COLO829 (cell line): ENCODE measurements at regions not wholly inside any gene's neighbourhood (a gene's known extent, or its start where the extent isn't known, plus 50 kb on each side); places are given as distances from the start of the nearest gene placed in this dataset.
"Not testable (repeated sequence)": the region's sequence is repeated elsewhere in the genome, so short reads cannot be mapped to it uniquely, and the experiment has no call there.

Experiments used
- DNase-seq: peaks from one replicate; pipeline ENCODE4 v3.0.0; 2012; ENCODE audit warnings: low spot score

DNA sequence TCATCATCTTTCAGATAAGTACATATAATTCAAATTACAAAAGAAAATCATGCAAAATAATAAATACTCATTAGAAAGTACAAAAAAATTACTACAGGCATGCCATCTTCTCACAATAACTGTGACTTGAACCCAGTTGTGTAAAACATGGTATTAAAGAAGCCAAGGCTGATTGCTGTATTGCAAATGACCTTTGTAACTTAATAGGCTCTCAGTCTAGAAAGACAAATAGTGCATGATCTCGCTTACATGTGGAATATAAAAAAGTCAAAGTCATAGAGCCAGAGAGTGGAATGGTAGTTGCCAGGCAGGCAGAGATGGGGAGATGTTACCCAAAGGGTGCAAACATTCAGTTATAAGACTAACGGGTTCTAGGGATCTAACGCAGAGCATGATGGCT is 626.1 kb downstream of the COL12A1 start:
- DNase-seq: no peak

GRCh38 chr6:74579047-74579446 is 626.8 kb downstream of the COL12A1 start:
- DNase-seq: no peak

GRCh38 chr6:74578339-74578738 is 627.5 kb downstream of the COL12A1 start:
- peak; percentile 77 for DNase-seq

GRCh38 chr6:74577619-74578018 is 628.2 kb downstream of the COL12A1 start:
- no peak for DNase-seq

DNA sequence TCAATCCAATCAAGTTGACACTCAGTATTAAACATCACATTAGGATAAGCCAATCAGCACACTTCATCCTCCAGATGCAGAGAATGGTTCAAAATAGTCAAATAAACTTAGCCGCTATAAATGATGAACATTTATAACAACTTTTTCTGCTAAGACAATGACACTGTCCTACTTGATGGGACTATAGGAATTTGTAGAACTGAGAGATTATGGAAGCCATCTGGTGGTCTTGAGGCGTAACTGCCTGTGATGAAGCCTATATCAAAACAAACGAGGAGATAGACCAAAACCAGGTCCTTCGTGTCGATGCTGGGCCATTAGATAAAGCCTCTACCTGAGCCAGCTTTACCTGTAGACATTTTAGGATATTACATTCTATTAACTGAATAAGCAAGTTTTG is 631.1 kb downstream of the COL12A1 start:
- DNase-seq: no peak

DNA sequence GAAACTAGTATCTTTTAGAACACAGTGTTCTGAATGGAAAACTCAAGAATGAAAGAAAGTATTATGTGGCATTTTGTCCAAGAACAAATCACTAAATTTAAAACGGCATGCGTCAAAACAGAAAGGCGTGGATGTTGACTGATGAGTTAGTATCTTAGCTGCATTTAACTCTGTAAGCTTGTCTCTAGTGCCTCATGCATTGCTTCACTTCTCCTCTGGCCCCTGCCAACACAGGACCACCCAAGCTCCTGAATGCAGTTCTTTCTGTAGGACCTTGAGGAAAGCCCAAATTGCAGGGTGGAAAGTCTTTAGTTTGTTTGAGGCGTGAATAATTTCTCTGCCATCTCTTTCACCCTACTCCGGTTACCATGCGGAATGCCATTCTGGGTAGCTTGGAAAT is 632.2 kb downstream of the COL12A1 start:
- no peak for DNase-seq

GRCh38 chr6:74570044-74570443 is 635.8 kb downstream of the COL12A1 start:
- DNase-seq: no peak

GRCh38 chr6:74568861-74569260 is 637.0 kb downstream of the COL12A1 start:
- DNase-seq: no peak

GRCh38 chr6:74567923-74568290 is 637.9 kb downstream of the COL12A1 start:
- DNase-seq: not testable (repeated sequence)

GRCh38 chr6:74567281-74567922 is 638.5 kb downstream of the COL12A1 start:
- no peak for DNase-seq

DNA sequence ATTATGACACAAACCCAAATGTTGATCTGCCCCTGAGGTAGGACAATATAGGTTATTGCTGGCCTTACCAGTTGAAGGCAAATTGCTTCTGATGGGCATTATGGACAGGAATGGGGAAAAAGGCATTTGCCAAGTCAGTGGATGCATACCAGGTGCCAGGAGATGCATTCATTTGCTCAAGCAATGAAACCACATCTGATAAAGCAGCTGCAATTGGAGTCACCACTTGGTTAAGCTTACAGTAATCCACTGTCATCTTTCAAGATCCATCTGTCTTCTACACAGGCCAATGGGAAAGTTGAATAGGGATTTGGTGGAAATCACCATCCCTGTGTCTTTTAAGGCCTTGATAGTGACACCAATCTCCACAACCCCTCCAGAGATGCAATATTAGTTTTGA is 648.6 kb downstream of the COL12A1 start:
- DNase-seq: no peak

GRCh38 chr6:74554041-74554440 is 651.8 kb downstream of the COL12A1 start:
- no peak for DNase-seq

- no peak for DNase-seq
Observed at GRCh38 chr6:74551896-74552295, 654.0 kb downstream of the COL12A1 start.

GRCh38 chr6:74550821-74551220 is 655.0 kb downstream of the COL12A1 start:
- no peak for DNase-seq

DNA sequence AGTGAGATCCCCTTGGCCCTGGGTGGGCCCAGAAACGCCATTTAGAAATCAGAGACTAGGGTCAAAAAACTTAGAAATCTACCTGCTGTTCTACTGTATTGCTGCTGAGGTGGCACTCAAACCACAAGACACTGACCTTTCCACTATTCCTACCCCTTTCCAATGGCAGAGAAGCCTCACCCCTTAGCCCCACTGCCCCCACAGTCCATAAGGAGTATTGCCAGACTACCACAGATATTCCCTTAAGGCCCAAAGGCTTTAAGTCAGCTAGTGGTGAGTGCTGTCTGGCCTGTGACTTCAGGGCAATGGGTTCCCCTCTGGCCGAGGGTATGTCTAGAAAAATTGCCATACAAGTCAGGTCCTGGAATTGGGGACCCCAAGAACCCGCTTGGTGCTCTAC is 656.1 kb downstream of the COL12A1 start:
- DNase-seq: no peak

GRCh38 chr6:74534465-74535211 is 671.2 kb downstream of the COL12A1 start:
- DNase-seq: no peak

DNA sequence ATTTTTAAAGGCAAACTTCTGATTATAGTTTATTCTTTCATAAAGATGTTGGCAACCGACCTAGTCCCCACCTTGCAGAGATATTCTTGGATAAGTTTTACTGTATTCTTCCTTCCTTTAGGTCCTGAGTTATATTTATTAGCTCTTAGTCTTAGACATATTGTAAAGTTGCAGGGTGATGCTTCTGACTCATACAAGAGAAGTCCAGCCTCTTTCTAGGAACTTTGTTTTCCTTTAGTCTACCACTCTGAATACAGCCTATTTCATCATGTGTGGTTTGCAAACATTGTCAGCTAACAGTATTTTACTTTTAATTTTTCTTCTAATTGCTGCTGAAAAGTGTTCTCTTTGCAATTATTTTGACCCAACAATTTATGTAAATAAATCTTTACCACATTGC is 686.7 kb downstream of the COL12A1 start:
- no peak for DNase-seq

- no peak for DNase-seq
Observed at GRCh38 chr6:74518035-74518434, 687.8 kb downstream of the COL12A1 start.

DNA sequence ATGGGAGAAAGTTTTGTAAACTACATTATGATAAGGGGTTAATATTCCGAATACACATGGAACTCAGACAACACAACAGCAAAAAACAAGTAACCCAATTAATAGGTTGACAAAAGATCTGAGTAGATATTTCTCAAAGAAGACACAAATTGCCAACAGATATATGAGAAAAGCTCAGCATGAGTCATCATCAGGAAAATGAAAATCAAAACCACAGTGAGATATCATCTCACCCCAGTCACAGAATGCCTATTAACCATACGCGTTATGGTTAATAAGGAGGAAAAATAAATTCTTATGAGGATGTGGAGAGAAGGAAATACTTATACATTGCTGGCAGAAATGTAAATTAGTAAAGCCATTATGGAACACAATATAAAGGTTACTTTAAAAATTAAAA is 695.0 kb downstream of the COL12A1 start:
- no peak for DNase-seq

DNA sequence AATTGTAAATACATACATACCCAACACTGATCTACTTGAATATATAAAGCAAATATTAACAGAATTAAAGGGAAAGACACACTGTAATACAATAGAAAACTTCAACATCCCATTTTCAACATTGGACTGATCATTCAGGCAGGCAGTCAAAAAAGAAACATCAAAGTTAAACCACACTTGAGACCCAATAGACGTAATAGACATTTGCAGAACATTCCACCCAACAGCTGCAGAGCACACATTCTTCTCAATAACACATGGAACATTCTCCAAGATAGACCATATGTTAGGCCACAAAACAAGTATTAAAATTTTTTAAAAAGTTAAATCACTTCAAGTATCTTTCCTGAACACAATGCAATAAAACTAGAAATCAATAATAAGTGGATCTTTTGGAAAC is 698.2 kb downstream of the COL12A1 start:
- no peak for DNase-seq

GRCh38 chr6:74505391-74505790 is 700.5 kb downstream of the COL12A1 start:
- DNase-seq: no peak

- no peak for DNase-seq
Observed at GRCh38 chr6:74504941-74505340, 700.9 kb downstream of the COL12A1 start.

DNA sequence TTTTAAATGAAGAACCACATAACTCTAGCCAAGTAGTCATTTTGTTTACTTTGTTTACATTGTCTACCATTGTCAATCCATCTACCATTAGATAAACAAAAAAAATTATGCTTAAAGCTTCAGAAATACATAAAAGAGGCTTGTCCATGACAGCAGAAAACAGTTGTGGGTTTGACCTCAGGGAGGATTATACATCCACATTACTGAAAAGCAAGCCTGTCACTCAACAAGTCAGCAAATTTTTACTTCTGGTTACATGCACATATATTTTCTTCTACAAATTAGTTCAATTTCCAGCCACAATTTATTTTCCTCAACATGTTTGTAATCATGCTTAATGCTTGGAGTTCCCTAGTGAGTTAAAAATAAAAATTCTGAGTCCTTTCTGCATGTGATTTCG is 713.3 kb downstream of the COL12A1 start:
- no peak for DNase-seq

DNA sequence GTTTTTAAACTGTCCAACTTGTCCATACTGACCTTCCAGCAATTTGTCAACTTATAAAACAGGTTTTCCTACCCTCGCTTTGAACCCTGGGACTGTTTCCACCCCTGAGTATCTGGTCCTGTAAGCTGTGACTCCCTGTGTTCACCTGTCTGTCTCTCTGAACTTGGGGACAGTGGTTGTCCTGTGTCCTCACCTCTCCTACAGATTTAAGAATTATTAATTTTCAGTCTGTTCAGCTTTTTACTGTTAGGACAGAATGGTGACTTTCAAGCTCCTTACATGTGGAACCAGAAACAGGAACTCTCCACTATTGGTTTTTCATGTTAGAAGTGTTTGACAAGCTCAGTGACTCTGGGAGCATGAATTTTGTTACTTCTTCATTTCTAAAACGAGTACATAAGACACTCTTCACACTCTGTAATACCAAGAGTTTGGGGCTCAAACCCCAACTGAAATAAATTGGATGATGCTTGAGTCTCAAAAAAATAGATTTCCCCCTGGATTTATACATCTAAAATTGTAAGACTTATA is 713.9 kb downstream of the COL12A1 start:
- DNase-seq: no peak
